HG03469 (cell line): ENCODE measurements at regions not wholly inside any gene's neighbourhood (a gene's known extent, or its start where the extent isn't known, plus 50 kb on each side); places are given as distances from the start of the nearest gene placed in this dataset.
"Not testable (repeated sequence)": the region's sequence is repeated elsewhere in the genome, so short reads cannot be mapped to it uniquely, and the experiment has no call there.

Experiments used
- ATAC-seq: cut with Tn5 transposase; IDR thresholded peaks from one replicate; pipeline ENCODE4 v1.9.1; 2021; ENCODE audit warnings: mild to moderate bottlenecking, moderate library complexity, moderate number of reproducible peaks; ENCODE audit not compliant: unreplicated experiment

DNA sequence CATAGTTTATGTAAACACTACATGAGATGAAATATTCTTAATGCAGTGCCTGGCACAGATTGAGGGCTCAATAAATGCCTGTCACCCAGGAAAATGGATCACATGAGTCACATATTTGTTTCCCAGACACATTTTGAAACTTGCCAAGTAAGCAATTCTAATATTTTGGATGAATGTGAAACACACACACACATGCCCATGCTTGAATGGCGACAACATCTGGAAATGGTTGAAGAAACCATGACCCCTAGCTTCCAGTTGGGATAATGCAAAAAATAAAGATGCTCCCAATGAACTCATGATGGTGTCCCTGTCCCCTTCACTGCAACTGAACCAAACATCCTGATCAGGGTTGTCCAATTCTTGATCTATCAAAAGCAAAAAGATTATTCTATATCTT, 797.3 kb downstream of the XPNPEP1 start:
- ATAC-seq, result no peak

GRCh38 chr10:109115179-109115578, 808.1 kb downstream of the XPNPEP1 start:
- ATAC-seq, result no peak

- no peak for ATAC-seq
These were observed 808.7 kb downstream of the XPNPEP1 start for GRCh38 chr10:109114579-109114978.

GRCh38 chr10:109106604-109107003, 816.7 kb downstream of the XPNPEP1 start:
- ATAC-seq, result no peak

DNA sequence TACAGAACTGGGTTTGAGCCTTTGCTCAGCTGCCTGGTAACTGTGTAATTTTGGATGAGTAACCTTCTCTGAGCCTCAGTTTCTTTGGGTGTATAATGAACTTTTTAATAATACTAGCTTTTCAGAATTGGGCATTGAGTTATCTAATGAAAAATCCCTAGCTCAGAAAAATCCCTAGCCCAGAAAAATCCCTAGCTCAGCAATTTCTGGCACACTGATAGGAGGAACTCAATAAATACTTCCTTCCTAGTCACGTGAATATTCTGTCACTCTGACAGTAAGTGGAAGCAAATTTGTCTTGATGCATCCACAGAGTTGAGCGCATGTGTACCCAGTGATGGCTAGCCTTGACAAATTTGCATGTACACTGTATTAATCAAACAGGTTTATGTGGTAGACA, 817.6 kb downstream of the XPNPEP1 start:
- ATAC-seq, result no peak

- no peak for ATAC-seq
These were observed 818.5 kb downstream of the XPNPEP1 start for GRCh38 chr10:109104806-109105205.

- no peak for ATAC-seq
These were observed 820.0 kb downstream of the XPNPEP1 start for GRCh38 chr10:109103278-109103677.

- ATAC-seq, result no peak
These were observed 833.5 kb downstream of the XPNPEP1 start for GRCh38 chr10:109089779-109090178.

DNA sequence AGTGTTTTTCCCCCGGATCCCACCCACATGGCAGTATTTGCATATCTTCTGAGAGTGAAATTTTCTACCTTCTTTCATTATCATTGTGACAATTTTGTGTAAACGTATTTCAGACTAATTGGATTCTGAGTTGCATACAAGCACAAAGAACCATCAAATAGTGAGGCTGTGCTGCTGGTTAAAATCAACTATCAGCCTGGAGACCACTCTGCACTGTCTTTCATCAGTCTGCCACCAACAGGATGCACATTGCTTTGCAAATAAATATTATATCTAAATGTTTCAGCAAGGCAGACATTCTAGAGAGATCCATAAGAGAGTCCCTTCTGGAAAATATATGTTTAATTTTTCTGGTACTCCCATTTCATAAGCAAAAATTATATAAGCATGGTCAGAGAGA, 851.8 kb downstream of the XPNPEP1 start:
- no peak for ATAC-seq

GRCh38 chr10:109070492-109070891, 852.8 kb downstream of the XPNPEP1 start:
- no peak for ATAC-seq

GRCh38 chr10:109067031-109067430, 856.3 kb downstream of the XPNPEP1 start:
- ATAC-seq, result no peak

DNA sequence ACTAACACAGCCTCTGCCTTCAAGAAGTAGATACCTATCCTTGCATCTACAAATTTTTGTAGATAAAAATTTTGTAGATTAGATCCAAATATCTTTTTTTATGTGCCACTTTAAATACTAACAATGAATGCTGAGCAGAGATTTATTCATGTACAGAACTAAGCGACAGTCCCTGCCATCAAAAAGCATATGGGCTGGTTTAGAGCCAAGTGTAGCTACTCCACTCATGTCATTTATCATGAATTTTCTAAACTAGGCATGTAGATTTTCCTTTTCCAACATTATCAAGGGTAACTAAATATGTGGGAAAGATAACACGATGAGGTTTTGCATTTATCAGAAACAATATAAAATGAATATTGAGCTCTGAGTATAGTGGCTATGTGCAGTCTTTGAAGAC, 857.5 kb downstream of the XPNPEP1 start:
- no peak for ATAC-seq

DNA sequence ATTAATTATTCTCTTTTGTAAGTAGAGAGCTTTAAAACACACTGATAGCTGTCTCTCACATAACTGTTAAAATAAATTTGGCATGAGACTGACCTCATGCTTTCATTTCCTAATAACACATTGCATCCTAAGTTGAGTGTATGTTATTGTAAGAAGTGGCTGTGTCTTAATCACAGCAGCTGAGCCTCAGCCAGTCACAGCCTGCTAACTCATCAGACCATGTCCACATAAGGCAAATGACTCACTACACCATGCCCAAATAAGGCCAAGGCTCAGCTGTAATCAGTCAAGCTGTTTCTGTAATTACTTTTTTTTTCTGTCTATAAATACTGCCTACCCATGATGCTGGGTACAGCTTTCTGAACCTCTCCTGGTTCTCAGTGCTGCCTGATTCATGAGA, 860.9 kb downstream of the XPNPEP1 start:
- ATAC-seq, result peak; percentile 80

- ATAC-seq, result no peak
These were observed 868.1 kb downstream of the XPNPEP1 start for GRCh38 chr10:109055243-109055642.

DNA sequence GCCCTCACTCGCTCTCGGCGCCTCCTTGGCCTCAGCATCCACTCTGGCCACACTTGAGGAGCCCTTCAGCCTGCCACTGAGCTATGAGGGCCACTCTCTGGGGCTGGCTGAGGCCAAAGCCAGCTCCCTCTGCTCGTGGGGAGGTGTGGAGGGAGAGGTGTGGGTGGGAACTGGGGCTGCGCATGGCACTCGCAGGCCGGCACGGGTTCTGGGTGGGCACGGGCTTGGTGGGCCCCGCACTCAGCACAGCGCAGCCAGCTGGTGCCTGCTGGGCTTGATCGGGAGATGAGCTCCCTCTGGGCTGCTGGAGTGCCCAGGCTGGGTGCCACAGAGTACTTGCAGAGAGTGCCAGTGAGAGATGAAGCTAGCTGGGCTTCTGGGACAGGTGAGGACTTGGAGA, 875.5 kb downstream of the XPNPEP1 start:
- no peak for ATAC-seq

- not testable (repeated sequence) for ATAC-seq
These were observed 876.9 kb downstream of the XPNPEP1 start for GRCh38 chr10:109046427-109046826.

GRCh38 chr10:109040622-109041021, 882.7 kb downstream of the XPNPEP1 start:
- no peak for ATAC-seq

DNA sequence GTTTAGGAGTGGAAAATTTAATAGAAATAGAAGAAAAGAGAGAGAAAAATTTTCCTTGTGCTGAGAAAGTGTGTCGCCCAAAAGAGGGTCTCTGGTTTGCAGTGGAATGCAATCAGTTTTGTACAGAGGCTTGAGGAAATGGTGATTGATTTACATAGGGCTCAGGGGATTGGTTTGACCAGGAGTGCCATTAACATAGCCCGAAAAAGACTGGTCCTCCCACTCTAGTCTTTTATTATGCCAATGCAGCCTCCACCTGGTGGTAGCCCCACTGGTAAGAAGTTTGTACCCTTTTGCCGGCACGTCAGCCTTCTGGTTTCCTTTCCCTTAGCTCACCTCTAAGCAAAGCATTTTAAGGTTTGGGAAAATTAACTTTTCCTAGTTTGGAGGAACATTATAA, 885.3 kb downstream of the XPNPEP1 start:
- ATAC-seq, result no peak

DNA sequence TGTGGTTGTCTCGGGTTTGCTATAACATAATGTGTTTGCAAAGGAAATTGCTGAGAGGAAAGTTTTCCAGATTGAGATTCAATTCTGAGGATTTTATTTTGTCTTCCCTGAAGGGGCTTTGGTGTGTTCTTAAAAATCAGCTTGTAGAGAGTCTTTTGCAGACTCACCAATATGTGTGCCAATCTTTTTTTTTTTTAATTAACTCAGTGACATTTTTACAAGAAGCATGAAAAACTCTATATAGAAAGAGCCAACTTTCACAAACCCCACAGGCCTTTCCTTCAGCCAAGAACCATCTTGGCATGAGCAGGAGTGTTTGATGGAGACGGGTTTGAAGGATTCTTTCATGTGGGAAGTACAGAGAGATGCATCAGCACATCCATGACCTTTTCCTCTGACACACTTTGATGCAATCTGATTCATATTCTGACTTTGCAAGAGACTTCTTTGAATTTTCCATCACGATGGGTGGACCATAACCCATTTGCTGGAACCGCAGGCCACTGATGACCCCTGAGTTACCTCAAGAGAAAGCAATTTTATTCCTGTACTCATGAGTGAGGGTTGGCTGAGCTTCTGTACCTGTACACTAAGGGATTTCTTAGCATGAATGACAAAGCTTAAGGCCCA, 892.6 kb downstream of the XPNPEP1 start:
- ATAC-seq, result no peak

GRCh38 chr10:109029870-109030269, 893.4 kb downstream of the XPNPEP1 start:
- ATAC-seq, result peak; percentile 71

DNA sequence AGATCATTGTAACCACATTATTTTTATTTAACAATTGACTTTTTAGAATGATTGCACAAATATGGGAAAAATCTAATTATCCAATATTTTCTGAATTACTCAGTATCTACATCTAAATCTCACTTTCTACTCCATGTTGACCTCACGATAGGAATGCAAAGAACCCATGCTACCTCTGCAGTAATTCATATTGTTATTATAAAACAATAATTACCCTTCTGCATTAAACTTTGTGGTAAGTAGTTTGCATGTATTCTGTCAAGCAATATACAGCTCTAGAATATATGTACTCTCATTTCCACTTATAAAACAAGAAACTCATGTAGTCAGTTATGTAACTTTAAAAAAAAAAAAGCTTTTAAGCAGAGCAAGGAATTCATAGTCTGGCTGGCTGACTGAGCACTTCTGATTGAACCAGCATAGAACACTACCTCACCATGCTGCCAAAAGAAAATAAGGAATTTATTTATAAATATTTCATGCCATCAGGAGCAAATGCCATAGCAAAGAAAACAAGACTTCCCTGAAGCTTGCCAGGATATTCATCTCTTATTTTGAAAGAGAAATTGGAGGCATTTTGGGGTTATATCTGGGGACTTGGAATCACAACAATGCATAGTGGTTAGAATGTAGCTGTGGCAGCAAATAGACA, 895.7 kb downstream of the XPNPEP1 start:
- no peak for ATAC-seq

DNA sequence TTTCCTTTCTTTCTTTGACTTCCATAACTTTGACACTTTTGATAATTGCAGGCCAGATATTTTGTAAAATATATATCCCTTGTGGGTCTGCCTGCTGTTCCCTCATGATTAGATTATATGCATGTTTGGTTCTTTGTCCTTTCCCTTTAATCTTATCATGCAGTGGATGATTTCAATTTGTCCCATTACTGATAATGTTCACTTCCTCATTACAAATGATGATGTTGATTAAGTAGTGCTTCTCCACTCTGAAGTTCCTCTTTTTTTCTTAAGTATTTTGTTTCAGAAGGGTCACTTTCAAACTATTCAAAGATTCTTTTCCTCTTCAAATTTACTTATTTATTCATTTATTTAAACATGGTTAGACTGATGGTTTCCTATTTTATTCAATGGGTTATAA, 898.1 kb downstream of the XPNPEP1 start:
- ATAC-seq, result no peak
